ENCODE measurements at regions not wholly inside any gene's neighbourhood (a gene's known extent, or its start where the extent isn't known, plus 50 kb on each side); places are given as distances from the start of the nearest gene placed in this dataset.

GRCh38 chr7:94834359-94834758 lies 73.0 kb upstream of the PPP1R9A start:
- Mint-ChIP-seq H3K4me3 (no peak overlapping the region), H3K27ac (no peak overlapping the region), H3K36me3 (ENCODE audit: low read depth) (no peaks in the 10 kb centered on the region), H3K27me3 (ENCODE audit: insufficient read depth) (no peaks in the 10 kb centered on the region), H3K9me3 (peaks cover 37% of the 10 kb centered on the region), H3K4me1 (no peaks in the 10 kb centered on the region)
- 96 to 100% methylated on average over 2 of the region's 2 CpGs for WGBS, 2 experiments (ENCODE audit: insufficient coverage in 1 of 2, insufficient read length in 1 of 2)
- no peaks in the 10 kb centered on the region for H3K27me3 ChIP-seq (ENCODE audit: control insufficient read depth, insufficient read depth, low read length, poor library complexity, severe bottlenecking)
- H3K9me3 ChIP-seq (ENCODE audit: control insufficient read depth, low read length): peaks cover 36% of the 10 kb centered on the region
- no peak overlapping the region for H3K4me3 ChIP-seq (ENCODE audit: low read length)
- H3K36me3 ChIP-seq (ENCODE audit: control insufficient read depth, insufficient read depth, low read length): no peaks in the 10 kb centered on the region
- H3K4me1 ChIP-seq (ENCODE audit: control insufficient read depth, insufficient read depth, low read length): no peaks in the 10 kb centered on the region
- DNase-seq: no peak
- TF ChIP-seq, protein P1, sequence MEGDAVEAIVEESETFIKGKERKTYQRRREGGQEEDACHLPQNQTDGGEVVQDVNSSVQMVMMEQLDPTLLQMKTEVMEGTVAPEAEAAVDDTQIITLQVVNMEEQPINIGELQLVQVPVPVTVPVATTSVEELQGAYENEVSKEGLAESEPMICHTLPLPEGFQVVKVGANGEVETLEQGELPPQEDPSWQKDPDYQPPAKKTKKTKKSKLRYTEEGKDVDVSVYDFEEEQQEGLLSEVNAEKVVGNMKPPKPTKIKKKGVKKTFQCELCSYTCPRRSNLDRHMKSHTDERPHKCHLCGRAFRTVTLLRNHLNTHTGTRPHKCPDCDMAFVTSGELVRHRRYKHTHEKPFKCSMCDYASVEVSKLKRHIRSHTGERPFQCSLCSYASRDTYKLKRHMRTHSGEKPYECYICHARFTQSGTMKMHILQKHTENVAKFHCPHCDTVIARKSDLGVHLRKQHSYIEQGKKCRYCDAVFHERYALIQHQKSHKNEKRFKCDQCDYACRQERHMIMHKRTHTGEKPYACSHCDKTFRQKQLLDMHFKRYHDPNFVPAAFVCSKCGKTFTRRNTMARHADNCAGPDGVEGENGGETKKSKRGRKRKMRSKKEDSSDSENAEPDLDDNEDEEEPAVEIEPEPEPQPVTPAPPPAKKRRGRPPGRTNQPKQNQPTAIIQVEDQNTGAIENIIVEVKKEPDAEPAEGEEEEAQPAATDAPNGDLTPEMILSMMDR (conservative IDR thresholded peaks at IDR 0.05): no peak
- H3K9ac ChIP-seq (ENCODE audit: extremely low read depth, low read length, poor library complexity, severe bottlenecking): no peak overlapping the region
- no peak overlapping the region for H3K27ac ChIP-seq (ENCODE audit: low read depth, low read length)

- TF ChIP-seq, protein P1 (conservative IDR thresholded peaks at IDR 0.05): no peak
- Histone ChIP-seq H3K4me1 (ENCODE audit: control insufficient read depth, insufficient read depth, low read length) (no peaks in the 10 kb centered on the region), H3K9ac (ENCODE audit: extremely low read depth, low read length, poor library complexity, severe bottlenecking) (no peak overlapping the region), H3K9me3 (ENCODE audit: control insufficient read depth, low read length) (peaks cover 73% of the 10 kb centered on the region), H3K36me3 (ENCODE audit: control insufficient read depth, insufficient read depth, low read length) (no peaks in the 10 kb centered on the region), H3K27ac (ENCODE audit: low read depth, low read length) (no peak overlapping the region), H3K27me3 (ENCODE audit: control insufficient read depth, insufficient read depth, low read length, poor library complexity, severe bottlenecking) (no peaks in the 10 kb centered on the region), H3K4me3 (ENCODE audit: low read length) (peak overlapping the region; percentile 64)
- WGBS, 2 experiments (ENCODE audit: insufficient coverage in 1 of 2, insufficient read length in 1 of 2): 92 to 97% methylated on average over 2 to 3 of the region's 3 CpGs
- H3K4me1 Mint-ChIP-seq: peaks cover 3% of the 10 kb centered on the region
- peaks cover 65% of the 10 kb centered on the region for H3K9me3 Mint-ChIP-seq
- no peaks in the 10 kb centered on the region for H3K27me3 Mint-ChIP-seq (ENCODE audit: insufficient read depth)
- no peak for DNase-seq
- H3K4me3 Mint-ChIP-seq: no peak overlapping the region
- H3K27ac Mint-ChIP-seq: no peak overlapping the region
- H3K36me3 Mint-ChIP-seq (ENCODE audit: low read depth): peaks cover 4% of the 10 kb centered on the region
Measured at GRCh38 chr7:94838717-94839116, 68.7 kb upstream of the PPP1R9A start.

GRCh38 chr7:94843553-94843952 lies 63.8 kb upstream of the PPP1R9A start:
- Mint-ChIP-seq H3K27me3 (ENCODE audit: insufficient read depth) (no peaks in the 10 kb centered on the region), H3K9me3 (peaks cover 75% of the 10 kb centered on the region), H3K4me1 (peaks cover 3% of the 10 kb centered on the region), H3K4me3 (no peak overlapping the region), H3K27ac (no peak overlapping the region), H3K36me3 (ENCODE audit: low read depth) (peaks cover 6% of the 10 kb centered on the region)
- DNase-seq: no peak
- Histone ChIP-seq H3K27ac (ENCODE audit: low read depth, low read length) (no peak overlapping the region), H3K9ac (ENCODE audit: extremely low read depth, low read length, poor library complexity, severe bottlenecking) (no peak overlapping the region), H3K9me3 (ENCODE audit: control insufficient read depth, low read length) (peaks cover 84% of the 10 kb centered on the region), H3K4me1 (ENCODE audit: control insufficient read depth, insufficient read depth, low read length) (no peaks in the 10 kb centered on the region), H3K4me3 (ENCODE audit: low read length) (peak overlapping the region; percentile 64), H3K27me3 (ENCODE audit: control insufficient read depth, insufficient read depth, low read length, poor library complexity, severe bottlenecking) (no peaks in the 10 kb centered on the region), H3K36me3 (ENCODE audit: control insufficient read depth, insufficient read depth, low read length) (no peaks in the 10 kb centered on the region)
- TF ChIP-seq, protein P1 (conservative IDR thresholded peaks at IDR 0.05): no peak
- 79 to 96% methylated on average over 1 of the region's 1 CpG for WGBS, 2 experiments (ENCODE audit: insufficient coverage in 1 of 2, insufficient read length in 1 of 2)

All from endodermal cell (in vitro differentiated cells).